Body of pancreas (tissue), 4 donors: ENCODE measurements at regions not wholly inside any gene's neighbourhood (a gene's known extent, or its start where the extent isn't known, plus 50 kb on each side); places are given as distances from the start of the nearest gene placed in this dataset.
"Not testable (repeated sequence)": the region's sequence is repeated elsewhere in the genome, so short reads cannot be mapped to it uniquely, and the experiment has no call there.

Experiments used
- ATAC-seq: fragments of 150-250 bp; one replicate; pipeline ENCODE4 v1.9.1; 2016
- DNase-seq, 4 donors: peaks; one replicate each; pipeline ENCODE4 v3.0.0-alpha.2; 2019
- H3K27ac ChIP-seq, 4 donors: fragments of 200-600 bp; sonication (generic); 1 replicate in 3 of 4; 2 replicates in 1 of 4; pipeline versions ENCODE4 v1.5.1 to v1.6.1; 2016 to 2019; ENCODE audit warnings: mild to moderate bottlenecking in 1 of 4, mixed read lengths in 1 of 4, moderate library complexity in 1 of 4
- H3K27me3 ChIP-seq, 2 donors: fragments of 200-600 bp; sonication (generic); one replicate each; pipeline ENCODE4 v1.6.0; 2016; ENCODE audit warnings: mild to moderate bottlenecking in 1 of 2
- H3K36me3 ChIP-seq, 2 donors: fragments of 200-600 bp; sonication (generic); replicated peaks in 1 of 2; 2 replicates each; pipeline ENCODE4 v1.5.1; 2016; ENCODE audit warnings: low read depth in 2 of 2; ENCODE audit not compliant: insufficient read depth in 1 of 2
- H3K4me1 ChIP-seq: fragments of 200-600 bp; sonication (generic); one replicate; pipeline ENCODE4 v1.6.0; 2016
- H3K4me3 ChIP-seq, 2 donors: fragments of 200-600 bp; sonication (generic); 1 replicate in 1 of 2; 2 replicates in 1 of 2; pipeline ENCODE4 v1.5.1; 2016 to 2019
- H3K9me3 ChIP-seq, 3 donors: fragments of 200-600 bp; sonication (generic); 1 replicate in 2 of 3; 2 replicates in 1 of 3; pipeline ENCODE4 v1.5.1; 2016
- CTCF ChIP-seq, 7 experiments: fragments of 450-650 bp in 4 of 7; fragments of 200-600 bp in 3 of 7; sonication (generic) in 3 of 7; IDR thresholded peaks; one replicate each; pipeline ENCODE4 v1.5.1; 2016 to 2019; ENCODE audit warnings: antibody characterized with exemption in 7 of 7
- WGBS, 2 donors: methylation state at CpG; one replicate each; pipeline ENCODE4 v1.1.5; 2017; 5-methylcytosine and 5-hydroxymethylcytosine counted together
- intact Hi-C: fragments of 100-400 bp; cut with DNase I; formaldehyde crosslinking; loops from one replicate; pipeline ENCODE4 v1.15.1; 2023

- H3K4me3 ChIP-seq, H3K27me3 ChIP-seq, intact Hi-C loops, H3K27ac ChIP-seq, ATAC-seq, H3K36me3 ChIP-seq, H3K4me1 ChIP-seq, DNase-seq, H3K9me3 ChIP-seq: not testable (repeated sequence)
- WGBS, 2 donors = 74 to 75% methylated on average over 17 of the region's 20 CpGs
These were observed 337.3 kb downstream of the GOLGA6L6 start for GRCh38 chr15:20204177-20204866.

- DNase-seq, H3K27ac ChIP-seq, intact Hi-C loops, H3K27me3 ChIP-seq, H3K36me3 ChIP-seq, H3K9me3 ChIP-seq, H3K4me3 ChIP-seq, H3K4me1 ChIP-seq, ATAC-seq: not testable (repeated sequence)
- WGBS, 2 donors = 82 to 89% methylated on average over 7 to 9 of the region's 29 CpGs
These were observed 337.9 kb downstream of the GOLGA6L6 start for GRCh38 chr15:20203649-20204150.

DNA sequence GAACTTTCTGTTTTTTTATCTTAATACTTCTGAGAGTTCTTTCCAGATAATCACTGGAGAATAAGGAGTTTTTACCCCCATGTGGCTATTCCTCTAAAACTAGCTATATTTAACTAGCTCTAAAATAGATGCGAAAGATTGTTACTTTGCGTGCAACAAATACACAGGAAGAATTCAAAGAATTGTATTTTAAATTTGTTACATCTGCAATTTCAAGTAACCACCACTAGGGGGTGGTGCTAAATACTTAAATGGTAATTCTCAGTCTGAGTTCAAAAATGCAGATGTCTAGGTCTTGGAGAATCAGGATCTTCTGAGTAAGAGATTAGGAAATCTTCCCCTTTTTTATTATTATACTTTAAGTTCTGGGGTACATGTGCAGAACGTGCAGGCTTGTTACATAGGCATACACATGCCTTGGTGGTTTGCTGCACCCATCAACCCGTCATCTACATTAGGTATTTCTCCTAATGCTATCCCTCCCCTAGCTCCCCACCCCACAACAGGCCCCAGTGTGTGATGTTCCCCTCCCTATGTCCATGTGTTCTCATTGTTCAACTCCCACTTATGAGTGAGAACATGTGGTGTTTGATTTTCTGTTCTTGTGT lies 346.9 kb downstream of the GOLGA6L6 start:
- 56 to 60% methylated on average over 4 of the region's 4 CpGs for WGBS, 2 donors
- peak in 3 of 7 experiments; percentile 9 to 23 (median 16) for TF ChIP-seq CTCF (IDR thresholded peaks at IDR 0.05)
- DNase-seq, H3K4me1 ChIP-seq, H3K36me3 ChIP-seq, H3K4me3 ChIP-seq, H3K27me3 ChIP-seq, ATAC-seq, intact Hi-C loops, H3K27ac ChIP-seq, H3K9me3 ChIP-seq: not testable (repeated sequence)

GRCh38 chr15:20192982-20193929 lies 348.3 kb downstream of the GOLGA6L6 start:
- H3K36me3 ChIP-seq, H3K27ac ChIP-seq, H3K4me3 ChIP-seq, H3K4me1 ChIP-seq, intact Hi-C loops, H3K9me3 ChIP-seq, H3K27me3 ChIP-seq: not testable (repeated sequence)
- peak; percentile 81 for ATAC-seq
- TF ChIP-seq CTCF (IDR thresholded peaks at IDR 0.05) = peak in 3 of 7 experiments; percentile 11 to 47 (median 28)
- 32 to 41% methylated on average over 16 of the region's 16 CpGs for WGBS, 2 donors
- peak; percentile 37 to 53 (median 46) for DNase-seq

GRCh38 chr15:20191508-20192125 lies 350.0 kb downstream of the GOLGA6L6 start:
- H3K27ac ChIP-seq, intact Hi-C loops, H3K36me3 ChIP-seq, H3K9me3 ChIP-seq, H3K4me1 ChIP-seq, DNase-seq, H3K27me3 ChIP-seq, ATAC-seq, H3K4me3 ChIP-seq: not testable (repeated sequence)
- WGBS, 2 donors = 56 to 61% methylated on average over 6 of the region's 6 CpGs

DNA sequence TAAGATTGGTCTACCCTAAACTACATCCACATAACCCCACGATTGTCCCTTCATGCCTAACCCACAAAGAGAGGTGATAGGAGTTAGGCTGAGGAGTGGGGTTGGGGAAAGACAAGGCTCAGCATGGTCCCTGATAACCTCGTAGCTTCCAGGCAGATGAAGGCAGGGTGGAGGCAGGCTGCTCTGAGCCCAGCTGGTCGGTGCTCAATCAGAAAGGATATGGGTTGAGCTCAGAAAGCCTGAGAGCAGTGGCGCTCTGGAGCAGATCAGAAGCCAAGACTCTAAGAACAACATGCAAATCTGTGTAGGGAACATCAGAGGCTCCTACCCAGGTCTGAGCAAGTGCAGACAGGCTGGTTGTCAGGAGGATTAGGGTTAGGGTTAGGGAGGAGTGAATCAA lies 353.0 kb downstream of the GOLGA6L6 start:
- H3K4me1 ChIP-seq, H3K4me3 ChIP-seq, H3K36me3 ChIP-seq, intact Hi-C loops, DNase-seq, ATAC-seq, H3K9me3 ChIP-seq, H3K27me3 ChIP-seq, H3K27ac ChIP-seq: not testable (repeated sequence)
- WGBS, 2 donors = 34 to 38% methylated on average over 4 of the region's 4 CpGs

DNA sequence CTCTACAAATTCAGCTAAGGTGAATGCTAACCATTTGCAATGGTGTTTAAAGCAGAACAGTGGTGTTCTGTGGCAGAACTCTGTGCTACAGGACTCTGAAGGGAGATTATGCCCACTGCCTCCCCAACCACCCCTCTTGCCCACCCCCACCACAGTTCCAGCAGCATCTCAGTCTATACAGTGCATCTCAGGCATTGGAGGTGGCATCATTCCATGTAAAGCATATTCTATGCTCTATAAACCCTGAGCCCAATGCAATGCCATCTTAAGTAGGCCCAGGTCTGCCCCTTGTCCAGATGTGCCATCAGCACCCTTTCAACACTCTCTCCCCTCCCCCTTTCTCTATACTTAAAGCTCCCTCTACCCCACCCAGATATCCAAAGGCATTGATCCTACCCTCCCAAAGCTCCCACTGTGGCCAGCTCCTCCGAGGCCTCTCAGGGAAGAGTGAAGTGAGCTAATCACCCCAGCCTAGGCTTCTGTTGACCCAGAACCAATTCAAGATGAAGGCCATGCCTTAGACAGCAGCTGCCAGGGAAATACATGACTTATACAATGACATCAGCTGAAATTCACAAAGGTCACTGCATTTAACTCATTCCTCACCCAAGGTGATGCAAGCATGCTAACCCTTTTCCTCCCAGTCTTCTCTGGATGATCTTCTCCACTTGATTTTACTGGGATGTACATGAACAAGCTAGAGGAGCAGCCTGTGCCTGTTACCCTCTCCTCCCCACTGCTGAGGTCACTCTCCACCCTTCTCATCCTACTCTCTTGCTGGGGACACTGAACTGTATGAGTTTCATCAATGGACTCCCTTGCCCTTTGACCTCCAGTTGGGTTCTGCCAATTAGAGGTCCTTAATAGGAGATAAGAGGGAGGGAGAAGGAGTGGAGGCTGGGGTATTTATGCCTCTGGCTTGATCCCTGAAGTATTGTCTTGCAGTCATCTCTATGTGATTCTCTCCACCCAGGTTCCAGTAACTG lies 353.9 kb downstream of the GOLGA6L6 start:
- WGBS, 2 donors = 52 to 57% methylated on average over 1 of the region's 1 CpG
- DNase-seq, H3K27ac ChIP-seq, H3K36me3 ChIP-seq, H3K4me1 ChIP-seq, intact Hi-C loops, H3K27me3 ChIP-seq, H3K9me3 ChIP-seq, H3K4me3 ChIP-seq, ATAC-seq: not testable (repeated sequence)

DNA sequence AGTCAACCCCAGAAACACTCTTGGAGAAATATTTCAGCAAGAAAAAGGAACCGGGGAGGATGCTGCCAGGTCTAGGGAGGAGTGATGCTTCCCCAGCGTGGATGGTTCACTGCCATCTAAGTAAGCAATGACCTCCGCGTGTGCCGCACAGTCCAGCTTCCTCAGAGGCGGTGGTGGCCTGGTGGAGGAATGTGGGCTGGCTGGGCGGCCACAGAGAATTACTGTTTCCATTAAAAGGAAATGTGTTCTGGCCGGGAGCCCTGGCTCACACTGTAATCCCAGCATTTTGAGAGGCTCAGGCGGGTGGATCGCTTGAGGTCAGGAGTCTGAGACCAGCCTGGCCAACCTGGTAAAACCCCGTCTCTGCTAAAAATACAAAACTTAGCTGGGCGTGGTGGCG lies 356.7 kb downstream of the GOLGA6L6 start:
- DNase-seq, H3K27me3 ChIP-seq, H3K4me1 ChIP-seq, H3K36me3 ChIP-seq, H3K4me3 ChIP-seq, ATAC-seq, intact Hi-C loops, H3K9me3 ChIP-seq, H3K27ac ChIP-seq: not testable (repeated sequence)
- WGBS, 2 donors = no CpG with 5 or more reads among the region's 13 CpGs
